BJ (cell line): ENCODE measurements at regions not wholly inside any gene's neighbourhood (a gene's known extent, or its start where the extent isn't known, plus 50 kb on each side); places are given as distances from the start of the nearest gene placed in this dataset. TPM values are rescaled to one million over a fixed set of nuclear protein-coding genes. Genes with fewer than 3 reads are reported as not detected.

Source experiments
- CTCF ChIA-PET: fragments of 350-600 bp; formaldehyde crosslinking; extraction: SDS; loops from one replicate; lab custom pipeline; 2021; ENCODE audit warnings: antibody characterized with exemption, inconsistent platforms; lab: Yijun Ruan, JAX
- POLR2A ChIA-PET: fragments of 300-600 bp; sonication (Branson Sonifier 250); formaldehyde crosslinking; extraction: SDS; loops from one replicate; lab custom pipeline; 2021; ENCODE audit warnings: antibody characterized with exemption; lab: Charles Lee
- DNase-seq: peaks from one replicate; pipeline ENCODE4 v3.0.0-alpha.2; 2011; ENCODE audit warnings: low read depth
- H3K27me3 ChIP-seq: 2 replicates; pipeline ENCODE4 v1.6.0; 2011; ENCODE audit warnings: low read length; ENCODE audit not compliant: control insufficient read depth, insufficient read depth
- H3K36me3 ChIP-seq: 2 replicates; pipeline ENCODE4 v1.5.1; 2011; ENCODE audit warnings: low read length; ENCODE audit not compliant: control insufficient read depth, insufficient read depth
- H3K4me3 ChIP-seq: 2 replicates; pipeline ENCODE4 v1.5.1; 2011; ENCODE audit warnings: low read depth, mild to moderate bottlenecking, control low read depth, low read length
- CTCF ChIP-seq: IDR thresholded peaks from 2 replicates; pipeline ENCODE4 v1.5.1; 2011; ENCODE audit warnings: low read depth, mild to moderate bottlenecking, control low read depth, inconsistent platforms, low read length, moderate library complexity; ENCODE audit not compliant: insufficient read depth
- small RNA-seq: library from RNA; depleted of rRNA; stranded (forward); fragments of <200 nt; gene quantifications from one replicate; pipeline ENCODE3, GENCODE V24; 2012; ENCODE audit warnings: low replicate concordance, low read depth; ENCODE audit not compliant: insufficient read length

GRCh38 chr4:135694066-135694465 is 1492.5 kb upstream of the PABPC4L start:
- no peaks in the 10 kb centered on the region for H3K27me3 ChIP-seq
- no peaks in the 10 kb centered on the region for H3K36me3 ChIP-seq
- ChIA-PET CTCF (no interaction called here), POLR2A (no interaction called here)
- no peak for DNase-seq
- no peak for TF ChIP-seq CTCF
- no peak overlapping the region for H3K4me3 ChIP-seq

GRCh38 chr4:135684001-135684400 is 1482.4 kb upstream of the PABPC4L start:
- no peaks in the 10 kb centered on the region for H3K36me3 ChIP-seq
- CTCF ChIA-PET = no interaction called here
- TF ChIP-seq CTCF = no peak
- POLR2A ChIA-PET = no interaction called here
- DNase-seq = no peak
- H3K4me3 ChIP-seq = no peak overlapping the region
- no peaks in the 10 kb centered on the region for H3K27me3 ChIP-seq

- H3K27me3 ChIP-seq = no peaks in the 10 kb centered on the region
- DNase-seq = no peak
- no peaks in the 10 kb centered on the region for H3K36me3 ChIP-seq
- ChIA-PET POLR2A (no interaction called here), CTCF (no interaction called here)
- TF ChIP-seq CTCF = no peak
- H3K4me3 ChIP-seq = no peak overlapping the region
Observed at GRCh38 chr4:135672202-135672601, 1470.6 kb upstream of the PABPC4L start.

- no peak for DNase-seq
- ChIA-PET CTCF (no interaction called here), POLR2A (no interaction called here)
- no peak for TF ChIP-seq CTCF
- Histone ChIP-seq H3K4me3 (no peak overlapping the region), H3K27me3 (no peaks in the 10 kb centered on the region), H3K36me3 (no peaks in the 10 kb centered on the region)
Observed at GRCh38 chr4:135670548-135670947, 1469.0 kb upstream of the PABPC4L start.

Small RNA genes in the stretch of these regions (small RNA-seq; reads per million reads assigned to genes)
- gene RNU1-89P = not detected
- not detected for gene SERF1AP1
